Breast epithelium (tissue), 4 donors: ENCODE measurements at regions not wholly inside any gene's neighbourhood (a gene's known extent, or its start where the extent isn't known, plus 50 kb on each side); places are given as distances from the start of the nearest gene placed in this dataset.

Experiments used
- DNase-seq, 2 donors: peaks; one replicate each; pipeline ENCODE4 v3.0.0-alpha.2; 2019; ENCODE audit warnings: low spot score in 2 of 2
- H3K27ac ChIP-seq, 2 donors: fragments of 200-600 bp; sonication (generic) in 1 of 2; one replicate each; pipeline ENCODE4 v1.5.1; 2016 to 2019; ENCODE audit warnings: mild to moderate bottlenecking in 1 of 2
- H3K27me3 ChIP-seq, 2 donors: fragments of 200-600 bp; sonication (generic) in 1 of 2; one replicate each; pipeline versions ENCODE4 v1.5.1 to v1.6.0; 2017 to 2019; ENCODE audit warnings: control low read depth in 1 of 2, mild to moderate bottlenecking in 1 of 2
- H3K36me3 ChIP-seq: fragments of 200-600 bp; one replicate; pipeline ENCODE4 v1.5.1; 2019
- H3K4me1 ChIP-seq, 2 donors: fragments of 200-600 bp; sonication (generic); one replicate each; pipeline ENCODE4 v1.5.1; 2016 to 2019; ENCODE audit warnings: control low read depth in 1 of 2
- H3K4me3 ChIP-seq, 3 donors: fragments of 200-600 bp; sonication (generic); 1 replicate in 2 of 3; 2 replicates in 1 of 3; pipeline ENCODE4 v1.5.1; 2016 to 2019; ENCODE audit warnings: mild to moderate bottlenecking in 3 of 3, moderate library complexity in 2 of 3
- H3K9me3 ChIP-seq, 2 donors: fragments of 200-600 bp; sonication (generic) in 1 of 2; one replicate each; pipeline ENCODE4 v1.5.1; 2016 to 2019; ENCODE audit warnings: control low read depth in 1 of 2
- CTCF ChIP-seq, 3 donors: fragments of 450-650 bp; IDR thresholded peaks; one replicate each; pipeline ENCODE4 v1.5.1; 2016 to 2017; ENCODE audit warnings: antibody characterized with exemption in 3 of 3, mild to moderate bottlenecking in 3 of 3, moderate library complexity in 3 of 3
- POLR2A ChIP-seq: fragments of 450-650 bp; IDR thresholded peaks from one replicate; pipeline ENCODE4 v1.6.1; 2016; ENCODE audit warnings: antibody characterized with exemption, mild to moderate bottlenecking, moderate library complexity
- POLR2AphosphoS5 ChIP-seq, 3 donors: sonication (generic); formaldehyde crosslinking; IDR thresholded peaks; one replicate each; pipeline ENCODE4 v1.6.1; 2017; ENCODE audit warnings: antibody characterized with exemption in 3 of 3
- intact Hi-C: fragments of 100-400 bp; cut with DNase I; formaldehyde crosslinking; loops from one replicate; pipeline ENCODE4 v1.15.1; 2023; ENCODE audit warnings: low total_unique reads

GRCh38 chr10:78292982-78293865 lies 259.6 kb downstream of the RPS24 start:
- Histone ChIP-seq H3K27me3 (no peaks in the 10 kb centered on the region), H3K4me1 (no peaks in the 10 kb centered on the region), H3K36me3 (no peaks in the 10 kb centered on the region), H3K27ac (no peak overlapping the region), H3K9me3 (no peaks in the 10 kb centered on the region), H3K4me3 (no peak overlapping the region)
- intact Hi-C loops, result no loop called here
- DNase-seq, result no peak
- TF ChIP-seq POLR2A, result no peak
- no peak for TF ChIP-seq CTCF (IDR thresholded peaks at IDR 0.05)
- no peak for TF ChIP-seq POLR2AphosphoS5 (IDR thresholded peaks at IDR 0.05)

- Histone ChIP-seq H3K27me3 (no peaks in the 10 kb centered on the region), H3K27ac (no peak overlapping the region), H3K4me1 (no peaks in the 10 kb centered on the region), H3K36me3 (no peaks in the 10 kb centered on the region), H3K9me3 (no peaks in the 10 kb centered on the region), H3K4me3 (no peak overlapping the region)
- TF ChIP-seq POLR2AphosphoS5 (IDR thresholded peaks at IDR 0.05), result no peak
- TF ChIP-seq CTCF (IDR thresholded peaks at IDR 0.05), result no peak
- no peak for TF ChIP-seq POLR2A
- intact Hi-C loops, result no loop called here
- no peak for DNase-seq
Observed at GRCh38 chr10:78295242-78295641, 261.6 kb downstream of the RPS24 start.

GRCh38 chr10:78296785-78297184 lies 263.1 kb downstream of the RPS24 start:
- no peaks in the 10 kb centered on the region for H3K9me3 ChIP-seq
- H3K36me3 ChIP-seq, result no peaks in the 10 kb centered on the region
- H3K4me1 ChIP-seq, result no peaks in the 10 kb centered on the region
- no peaks in the 10 kb centered on the region for H3K27me3 ChIP-seq
- intact Hi-C loops, result no loop called here
- H3K4me3 ChIP-seq, result no peak overlapping the region
- H3K27ac ChIP-seq, result no peak overlapping the region
- TF ChIP-seq POLR2AphosphoS5 (IDR thresholded peaks at IDR 0.05), result no peak
- no peak for TF ChIP-seq POLR2A
- no peak for TF ChIP-seq CTCF (IDR thresholded peaks at IDR 0.05)
- no peak for DNase-seq

- Histone ChIP-seq H3K4me1 (no peaks in the 10 kb centered on the region), H3K27me3 (no peaks in the 10 kb centered on the region), H3K9me3 (no peaks in the 10 kb centered on the region), H3K36me3 (no peaks in the 10 kb centered on the region), H3K27ac (no peak overlapping the region), H3K4me3 (no peak overlapping the region)
- intact Hi-C loops, result no loop called here
- TF ChIP-seq CTCF (IDR thresholded peaks at IDR 0.05) (no peak), POLR2AphosphoS5 (IDR thresholded peaks at IDR 0.05) (no peak), POLR2A (no peak)
- no peak for DNase-seq
Observed at GRCh38 chr10:78297997-78298396, 264.3 kb downstream of the RPS24 start.

GRCh38 chr10:78298835-78299234 lies 265.2 kb downstream of the RPS24 start:
- Histone ChIP-seq H3K27me3 (no peaks in the 10 kb centered on the region), H3K27ac (no peak overlapping the region), H3K9me3 (no peaks in the 10 kb centered on the region), H3K4me1 (no peaks in the 10 kb centered on the region), H3K4me3 (no peak overlapping the region), H3K36me3 (no peaks in the 10 kb centered on the region)
- intact Hi-C loops, result no loop called here
- TF ChIP-seq POLR2A (no peak), CTCF (IDR thresholded peaks at IDR 0.05) (no peak), POLR2AphosphoS5 (IDR thresholded peaks at IDR 0.05) (no peak)
- DNase-seq, result no peak
